Muscle layer of colon (tissue), 2 donors: ENCODE measurements at regions not wholly inside any gene's neighbourhood (a gene's known extent, or its start where the extent isn't known, plus 50 kb on each side); places are given as distances from the start of the nearest gene placed in this dataset.
"Not testable (repeated sequence)": the region's sequence is repeated elsewhere in the genome, so short reads cannot be mapped to it uniquely, and the experiment has no call there.

ENCODE experiments used
- H3K27ac ChIP-seq: one replicate; pipeline ENCODE4 v1.7.0; 2013; ENCODE audit warnings: low read depth, mild to moderate bottlenecking, low read length, moderate library complexity
- H3K27me3 ChIP-seq, 2 donors: one replicate each; pipeline ENCODE4 v1.7.0; 2013; ENCODE audit warnings: low read length in 2 of 2, mild to moderate bottlenecking in 2 of 2; ENCODE audit not compliant: insufficient read depth in 2 of 2, control insufficient read depth in 1 of 2
- H3K36me3 ChIP-seq: one replicate; pipeline ENCODE4 v1.7.0; 2013; ENCODE audit warnings: mild to moderate bottlenecking, low read length; ENCODE audit not compliant: insufficient read depth
- H3K4me1 ChIP-seq: one replicate; pipeline ENCODE4 v1.7.0; 2013; ENCODE audit warnings: mild to moderate bottlenecking, low read length; ENCODE audit not compliant: insufficient read depth
- H3K4me3 ChIP-seq, 2 donors: one replicate each; pipeline ENCODE4 v1.7.0; 2013; ENCODE audit warnings: low read length in 2 of 2, low read depth in 1 of 2, mild to moderate bottlenecking in 1 of 2, moderate library complexity in 1 of 2
- H3K9ac ChIP-seq: one replicate; pipeline ENCODE4 v1.7.0; 2013; ENCODE audit warnings: low read length
- H3K9me3 ChIP-seq: one replicate; pipeline ENCODE4 v1.7.0; 2013; ENCODE audit warnings: mild to moderate bottlenecking, low read length
- donor health status: abdominal sarcoma.
- donor health status: Adenocarcinoma of cecum.

GRCh38 chr1:232335261-232335660, 294.7 kb downstream of the SIPA1L2 start:
- H3K4me1 ChIP-seq = no peaks in the 10 kb centered on the region
- no peaks in the 10 kb centered on the region for H3K9me3 ChIP-seq
- H3K27ac ChIP-seq = no peak overlapping the region
- H3K9ac ChIP-seq = no peak overlapping the region
- no peaks in the 10 kb centered on the region for H3K27me3 ChIP-seq
- H3K36me3 ChIP-seq = no peaks in the 10 kb centered on the region
- no peak overlapping the region for H3K4me3 ChIP-seq

- Histone ChIP-seq H3K4me1 (no peaks in the 10 kb centered on the region), H3K27me3 (no peaks in the 10 kb centered on the region), H3K9me3 (no peaks in the 10 kb centered on the region), H3K9ac (no peak overlapping the region), H3K4me3 (no peak overlapping the region), H3K36me3 (no peaks in the 10 kb centered on the region), H3K27ac (no peak overlapping the region)
These were observed 295.1 kb downstream of the SIPA1L2 start for GRCh38 chr1:232334811-232335210.

GRCh38 chr1:232334246-232334645, 295.7 kb downstream of the SIPA1L2 start:
- Histone ChIP-seq H3K36me3 (no peaks in the 10 kb centered on the region), H3K9ac (no peak overlapping the region), H3K4me3 (no peak overlapping the region), H3K27me3 (no peaks in the 10 kb centered on the region), H3K4me1 (no peaks in the 10 kb centered on the region), H3K27ac (no peak overlapping the region), H3K9me3 (no peaks in the 10 kb centered on the region)

- H3K27me3 ChIP-seq = no peaks in the 10 kb centered on the region
- no peak overlapping the region for H3K27ac ChIP-seq
- H3K9ac ChIP-seq = no peak overlapping the region
- H3K4me1 ChIP-seq = no peaks in the 10 kb centered on the region
- no peaks in the 10 kb centered on the region for H3K9me3 ChIP-seq
- H3K4me3 ChIP-seq = no peak overlapping the region
- no peaks in the 10 kb centered on the region for H3K36me3 ChIP-seq
These were observed 296.5 kb downstream of the SIPA1L2 start for GRCh38 chr1:232333419-232333767.

- H3K36me3 ChIP-seq, H3K9ac ChIP-seq, H3K4me3 ChIP-seq, H3K27ac ChIP-seq, H3K27me3 ChIP-seq, H3K9me3 ChIP-seq, H3K4me1 ChIP-seq: not testable (repeated sequence)
These were observed 297.1 kb downstream of the SIPA1L2 start for GRCh38 chr1:232332710-232333418.

GRCh38 chr1:232329103-232329813, 300.7 kb downstream of the SIPA1L2 start:
- H3K36me3 ChIP-seq = no peaks in the 10 kb centered on the region
- no peaks in the 10 kb centered on the region for H3K27me3 ChIP-seq
- no peak overlapping the region for H3K27ac ChIP-seq
- no peaks in the 10 kb centered on the region for H3K9me3 ChIP-seq
- no peak overlapping the region for H3K9ac ChIP-seq
- no peak overlapping the region for H3K4me3 ChIP-seq
- H3K4me1 ChIP-seq = no peaks in the 10 kb centered on the region

GRCh38 chr1:232328486-232329102, 301.3 kb downstream of the SIPA1L2 start:
- Histone ChIP-seq H3K27me3 (no peaks in the 10 kb centered on the region), H3K4me3 (no peak overlapping the region), H3K4me1 (no peaks in the 10 kb centered on the region), H3K36me3 (no peaks in the 10 kb centered on the region), H3K27ac (no peak overlapping the region), H3K9me3 (no peaks in the 10 kb centered on the region), H3K9ac (no peak overlapping the region)

GRCh38 chr1:232327899-232328298, 302.0 kb downstream of the SIPA1L2 start:
- Histone ChIP-seq H3K4me1 (no peaks in the 10 kb centered on the region), H3K9ac (no peak overlapping the region), H3K36me3 (no peaks in the 10 kb centered on the region), H3K4me3 (no peak overlapping the region), H3K27me3 (no peaks in the 10 kb centered on the region), H3K9me3 (no peaks in the 10 kb centered on the region), H3K27ac (no peak overlapping the region)

GRCh38 chr1:232327269-232327668, 302.7 kb downstream of the SIPA1L2 start:
- Histone ChIP-seq H3K9me3 (no peaks in the 10 kb centered on the region), H3K9ac (no peak overlapping the region), H3K4me1 (no peaks in the 10 kb centered on the region), H3K36me3 (no peaks in the 10 kb centered on the region), H3K27me3 (no peaks in the 10 kb centered on the region), H3K4me3 (no peak overlapping the region), H3K27ac (no peak overlapping the region)

GRCh38 chr1:232322162-232322734, 307.7 kb downstream of the SIPA1L2 start:
- no peaks in the 10 kb centered on the region for H3K36me3 ChIP-seq
- H3K27me3 ChIP-seq = no peaks in the 10 kb centered on the region
- H3K9me3 ChIP-seq = no peaks in the 10 kb centered on the region
- H3K4me1 ChIP-seq = peaks cover 20% of the 10 kb centered on the region
- H3K4me3 ChIP-seq = no peak overlapping the region
- H3K9ac ChIP-seq = no peak overlapping the region
- H3K27ac ChIP-seq = no peak overlapping the region

- Histone ChIP-seq H3K27me3 (no peaks in the 10 kb centered on the region), H3K9me3 (no peaks in the 10 kb centered on the region), H3K36me3 (no peaks in the 10 kb centered on the region), H3K4me1 (peaks cover 20% of the 10 kb centered on the region), H3K27ac (peak overlapping the region; percentile 36), H3K9ac (no peak overlapping the region), H3K4me3 (no peak overlapping the region)
These were observed 310.3 kb downstream of the SIPA1L2 start for GRCh38 chr1:232319518-232320210.
